ENCODE measurements at regions not wholly inside any gene's neighbourhood (a gene's known extent, or its start where the extent isn't known, plus 50 kb on each side); places are given as distances from the start of the nearest gene placed in this dataset.
"Not testable (repeated sequence)": the region's sequence is repeated elsewhere in the genome, so short reads cannot be mapped to it uniquely, and the experiment has no call there.

GRCh38 chr7:153070141-153070540 is 310.6 kb downstream of the ACTR3B start:
- H3K36me3 ChIP-seq: no peaks in the 10 kb centered on the region
- intact Hi-C loops (cut with DNase I; ENCODE audit: low total_unique reads): no loop called here
- H3K27ac ChIP-seq: no peak overlapping the region
- DNase-seq: no peak
- H3K4me3 ChIP-seq: no peak overlapping the region
- H3K4me1 ChIP-seq: no peaks in the 10 kb centered on the region
- H3K27me3 ChIP-seq (replicated peaks in 1 of 7): no peaks in the 10 kb centered on the region
- H3K9me3 ChIP-seq: no peaks in the 10 kb centered on the region
- TF ChIP-seq POLR2A (IDR thresholded peaks at IDR 0.05): no peak
- no peak for TF ChIP-seq POLR2AphosphoS5 (IDR thresholded peaks at IDR 0.05)
- TF ChIP-seq CTCF (IDR thresholded peaks at IDR 0.05 in 8 of 11, conservative IDR thresholded peaks at IDR 0.05 in 3 of 11): no peak

- WGBS, 5 donors: 73 to 89% (median 81%) methylated on average over 4 of the region's 4 CpGs
- intact Hi-C loops (cut with DNase I; ENCODE audit: low total_unique reads): no loop called here
- no peak overlapping the region for H3K4me3 ChIP-seq
- H3K4me1 ChIP-seq: no peaks in the 10 kb centered on the region
- no peaks in the 10 kb centered on the region for H3K27me3 ChIP-seq (replicated peaks in 1 of 7)
- TF ChIP-seq CTCF (IDR thresholded peaks at IDR 0.05 in 8 of 11, conservative IDR thresholded peaks at IDR 0.05 in 3 of 11) (no peak), POLR2AphosphoS5 (IDR thresholded peaks at IDR 0.05) (no peak), POLR2A (IDR thresholded peaks at IDR 0.05) (no peak)
- DNase-seq: no peak
- H3K9me3 ChIP-seq: peaks cover 0 to 4% (median 0%) of the 10 kb centered on the region in 8 donors
- no peak overlapping the region for H3K27ac ChIP-seq
- H3K36me3 ChIP-seq: no peaks in the 10 kb centered on the region
Observed at GRCh38 chr7:153072806-153073205, 313.3 kb downstream of the ACTR3B start.

GRCh38 chr7:153076289-153076688 is 316.7 kb downstream of the ACTR3B start:
- H3K36me3 ChIP-seq; H3K4me1 ChIP-seq; intact Hi-C loops (cut with DNase I; ENCODE audit: low total_unique reads); H3K27ac ChIP-seq; H3K27me3 ChIP-seq (replicated peaks in 1 of 7); H3K9me3 ChIP-seq; H3K4me3 ChIP-seq; DNase-seq: not testable (repeated sequence)
- WGBS, 5 donors: 86 to 98% (median 95%) methylated on average over 2 of the region's 2 CpGs

- TF ChIP-seq POLR2AphosphoS5 (IDR thresholded peaks at IDR 0.05): no peak
- TF ChIP-seq CTCF (IDR thresholded peaks at IDR 0.05 in 8 of 11, conservative IDR thresholded peaks at IDR 0.05 in 3 of 11): no peak
- no peak for TF ChIP-seq POLR2A (IDR thresholded peaks at IDR 0.05)
- no peak overlapping the region for H3K4me3 ChIP-seq
- WGBS, 5 donors: 86 to 91% (median 89%) methylated on average over 8 of the region's 8 CpGs
Observed at GRCh38 chr7:153081496-153081895, 321.9 kb downstream of the ACTR3B start.

GRCh38 chr7:153084278-153084677 is 324.7 kb downstream of the ACTR3B start:
- 89 to 94% (median 91%) methylated on average over 6 of the region's 6 CpGs for WGBS, 5 donors
- TF ChIP-seq POLR2AphosphoS5 (IDR thresholded peaks at IDR 0.05) (no peak), POLR2A (IDR thresholded peaks at IDR 0.05) (no peak), CTCF (IDR thresholded peaks at IDR 0.05 in 8 of 11, conservative IDR thresholded peaks at IDR 0.05 in 3 of 11) (no peak)
- DNase-seq: no peak

More at GRCh38 chr7:153081496-153081895, 321.9 kb downstream of the ACTR3B start:
- intact Hi-C loops (cut with DNase I; ENCODE audit: low total_unique reads): no loop called here
- Histone ChIP-seq H3K36me3 (no peaks in the 10 kb centered on the region), H3K27ac (no peak overlapping the region), H3K27me3 (replicated peaks in 1 of 7) (no peaks in the 10 kb centered on the region), H3K4me1 (no peaks in the 10 kb centered on the region), H3K9me3 (peaks cover 0 to 8% (median 0%) of the 10 kb centered on the region in 8 donors)
- no peak for DNase-seq

More at GRCh38 chr7:153084278-153084677, 324.7 kb downstream of the ACTR3B start:
- Histone ChIP-seq H3K4me1 (no peaks in the 10 kb centered on the region), H3K27me3 (replicated peaks in 1 of 7) (no peaks in the 10 kb centered on the region), H3K36me3 (no peaks in the 10 kb centered on the region), H3K4me3 (no peak overlapping the region), H3K9me3 (peaks cover 0 to 6% (median 0%) of the 10 kb centered on the region in 8 donors), H3K27ac (no peak overlapping the region)
- intact Hi-C loops (cut with DNase I; ENCODE audit: low total_unique reads): no loop called here

Data from spleen (tissue), 11 donors.